Large intestine (tissue), 3 donors: ENCODE measurements at regions not wholly inside any gene's neighbourhood (a gene's known extent, or its start where the extent isn't known, plus 50 kb on each side); places are given as distances from the start of the nearest gene placed in this dataset.

ENCODE experiments used
- DNase-seq, 2 donors: peaks; one replicate each; pipeline versions ENCODE4 v3.0.0 to v3.0.0-alpha.2; 2013
- H3K27ac ChIP-seq: one replicate; pipeline ENCODE4 v1.5.1; 2013; ENCODE audit warnings: low read length
- H3K27me3 ChIP-seq: 2 replicates; pipeline ENCODE4 v1.6.1; 2013; ENCODE audit warnings: low read length; ENCODE audit not compliant: control insufficient read depth, insufficient read depth
- H3K36me3 ChIP-seq: 2 replicates; pipeline ENCODE4 v1.6.1; 2013; ENCODE audit warnings: low read length; ENCODE audit not compliant: control insufficient read depth, insufficient read depth
- H3K4me1 ChIP-seq: one replicate; pipeline ENCODE4 v1.6.1; 2013; ENCODE audit warnings: low read length; ENCODE audit not compliant: control insufficient read depth, insufficient read depth
- H3K4me3 ChIP-seq: one replicate; pipeline ENCODE4 v1.5.1; 2013; ENCODE audit warnings: low read length
- H3K9me3 ChIP-seq: one replicate; pipeline ENCODE4 v1.6.1; 2013; ENCODE audit warnings: mild to moderate bottlenecking, low read depth, low read length, moderate library complexity; ENCODE audit not compliant: control insufficient read depth
- WGBS: methylation state at CpG from one replicate; pipeline ENCODE4 v1.1.5; 2013; ENCODE audit warnings: low lambda C conversion rate; ENCODE audit not compliant: insufficient coverage; 5-methylcytosine and 5-hydroxymethylcytosine counted together

DNA sequence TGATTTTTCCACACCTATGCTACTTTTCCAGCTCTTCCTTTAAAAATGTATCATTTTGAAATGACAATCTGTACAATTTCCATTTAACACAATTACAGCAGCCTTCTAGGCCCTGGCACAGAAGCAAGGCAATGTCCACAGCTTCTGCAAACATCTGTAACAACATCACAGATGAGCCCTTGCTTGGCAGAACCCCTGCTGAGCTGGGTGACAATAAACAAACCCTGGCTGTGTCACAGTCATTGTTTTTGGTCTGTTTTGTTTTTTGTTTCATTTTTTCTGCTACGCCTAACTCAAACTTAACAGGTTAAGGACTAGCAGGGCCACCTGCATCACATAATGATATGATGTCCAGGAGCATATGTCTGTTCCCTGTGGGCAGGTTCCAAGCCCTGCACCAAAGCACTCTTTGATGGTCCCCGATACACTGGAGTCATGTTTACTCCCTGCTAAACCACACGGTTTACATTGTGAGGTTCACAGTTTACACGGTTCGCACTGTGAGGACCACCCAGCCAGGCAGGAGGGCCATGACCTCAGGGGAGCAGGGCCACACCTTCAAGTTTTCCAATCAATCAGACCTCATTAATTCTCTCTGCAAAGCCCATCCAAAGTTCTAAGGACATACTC lies 186.8 kb upstream of the CHRNA7 start:
- H3K36me3 ChIP-seq = no peaks in the 10 kb centered on the region

DNA sequence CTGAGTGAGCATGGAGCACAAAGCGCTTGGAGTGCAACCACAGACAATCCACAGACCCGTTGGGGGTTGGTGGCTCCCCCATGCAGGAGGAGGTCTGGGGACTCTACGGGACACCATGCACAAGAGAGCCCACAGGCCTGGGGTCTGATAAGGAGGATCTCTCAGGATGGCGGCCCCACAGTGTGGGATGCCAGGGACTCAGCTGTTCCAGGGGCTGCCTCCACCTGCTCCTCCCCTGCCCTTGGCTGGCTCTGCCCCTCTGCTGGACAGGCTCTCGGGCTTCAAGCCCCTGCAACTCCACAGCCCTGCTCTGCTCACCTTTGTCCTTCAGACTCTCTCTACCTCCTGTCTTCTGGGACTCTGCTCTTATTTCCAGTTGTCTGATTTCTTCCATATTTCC lies 184.5 kb upstream of the CHRNA7 start:
- Histone ChIP-seq H3K9me3 (no peaks in the 10 kb centered on the region), H3K4me1 (no peaks in the 10 kb centered on the region), H3K36me3 (no peaks in the 10 kb centered on the region), H3K27me3 (no peaks in the 10 kb centered on the region), H3K4me3 (no peak overlapping the region), H3K27ac (no peak overlapping the region)
- no CpG with 5 or more reads among the region's 5 CpGs for WGBS
- no peak for DNase-seq

More for the DNA sequence above, 186.8 kb upstream of the CHRNA7 start:
- H3K27ac ChIP-seq = no peak overlapping the region
- no peak overlapping the region for H3K4me3 ChIP-seq
- H3K27me3 ChIP-seq = no peaks in the 10 kb centered on the region
- no peak for DNase-seq
- H3K9me3 ChIP-seq = no peaks in the 10 kb centered on the region
- WGBS = no CpG with 5 or more reads among the region's 5 CpGs
- H3K4me1 ChIP-seq = no peaks in the 10 kb centered on the region

DNA sequence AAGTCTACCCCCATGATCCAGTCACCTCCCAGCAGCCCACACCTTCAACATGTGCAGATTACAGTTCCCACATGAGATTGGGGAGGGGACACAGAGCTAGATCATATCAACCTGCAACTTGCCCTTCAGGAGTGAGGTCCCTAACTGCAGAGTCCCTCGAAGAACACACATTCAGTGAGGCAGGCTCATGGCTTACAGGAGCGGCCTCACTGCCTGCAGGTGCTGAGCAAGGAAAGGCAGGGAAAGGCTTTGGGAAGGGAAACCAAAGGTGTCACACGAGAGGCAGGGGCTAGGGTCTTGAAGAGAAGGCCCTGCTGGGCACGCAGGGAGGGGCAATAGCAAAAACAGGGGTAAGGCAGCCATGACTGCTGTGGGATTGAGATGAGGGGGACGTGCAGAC lies 182.4 kb upstream of the CHRNA7 start:
- no peaks in the 10 kb centered on the region for H3K9me3 ChIP-seq
- 100% methylated on average over 1 of the region's 5 CpGs for WGBS
- no peak overlapping the region for H3K27ac ChIP-seq
- no peak for DNase-seq
- H3K27me3 ChIP-seq = no peaks in the 10 kb centered on the region
- no peaks in the 10 kb centered on the region for H3K4me1 ChIP-seq
- H3K4me3 ChIP-seq = no peak overlapping the region
- no peaks in the 10 kb centered on the region for H3K36me3 ChIP-seq

DNA sequence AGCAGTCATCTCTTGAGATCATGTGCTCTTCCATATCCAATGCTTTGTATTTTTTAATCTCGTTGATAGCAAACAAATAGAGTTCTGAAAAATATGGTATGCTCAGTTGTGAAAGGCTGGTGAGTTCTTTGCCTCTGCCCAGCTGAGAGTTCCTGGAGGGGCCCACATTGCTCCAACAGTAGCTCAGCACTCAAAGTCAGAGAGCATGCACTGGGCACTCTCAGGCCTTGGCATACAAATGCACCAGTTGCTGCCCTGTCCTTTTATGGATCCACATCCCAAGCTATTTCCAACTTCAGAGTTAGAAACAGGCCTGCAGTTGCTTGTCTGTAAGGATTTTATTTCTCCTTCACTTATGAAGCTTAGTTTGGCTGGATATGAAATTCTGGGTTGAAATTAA lies 181.7 kb upstream of the CHRNA7 start:
- H3K4me1 ChIP-seq = no peaks in the 10 kb centered on the region
- no peak overlapping the region for H3K4me3 ChIP-seq
- WGBS = no CpG with 5 or more reads among the region's 1 CpG
- H3K27ac ChIP-seq = no peak overlapping the region
- no peak for DNase-seq
- no peaks in the 10 kb centered on the region for H3K36me3 ChIP-seq
- no peaks in the 10 kb centered on the region for H3K27me3 ChIP-seq
- no peaks in the 10 kb centered on the region for H3K9me3 ChIP-seq

DNA sequence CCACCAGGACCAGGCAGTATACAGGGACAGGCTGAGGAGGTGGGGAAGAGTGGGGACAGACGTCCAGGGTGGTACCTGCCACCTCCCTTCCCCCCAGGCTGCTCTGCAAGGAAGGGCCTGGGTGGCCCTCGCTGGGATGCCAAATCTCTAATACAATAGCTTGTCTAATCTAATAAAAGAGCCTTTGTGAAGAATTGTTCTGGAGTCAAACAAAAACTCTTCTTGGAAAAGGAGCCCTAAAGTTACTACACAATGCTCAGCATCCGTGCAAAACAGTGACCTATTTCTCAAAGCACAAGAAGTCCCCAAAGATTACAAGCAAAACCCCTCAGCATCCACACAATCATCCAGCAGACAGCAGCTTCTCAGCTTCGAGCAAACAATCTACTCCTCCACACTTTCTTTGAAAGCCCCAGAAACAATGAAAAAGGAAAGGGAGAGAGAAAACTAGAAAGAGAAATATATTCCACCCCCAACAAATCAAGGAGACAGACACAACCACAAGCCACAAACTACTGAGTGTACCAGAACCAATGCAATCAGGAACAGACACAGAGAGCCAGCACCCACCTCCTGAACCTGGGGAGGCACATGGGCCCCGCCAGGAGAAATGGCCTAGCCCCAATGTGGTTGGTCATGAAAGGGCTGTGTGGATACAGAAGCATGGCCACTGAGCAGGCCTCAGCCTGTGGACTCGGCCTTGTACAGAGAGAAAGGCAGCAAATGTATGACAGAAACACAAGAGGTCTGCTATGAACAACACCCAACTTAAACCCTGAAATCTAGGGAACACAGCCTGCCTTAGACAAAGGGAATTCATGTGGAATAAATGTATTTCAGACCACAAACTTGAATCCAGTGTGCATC lies 177.1 kb upstream of the CHRNA7 start:
- H3K4me3 ChIP-seq = no peak overlapping the region
- no peak overlapping the region for H3K27ac ChIP-seq
- H3K36me3 ChIP-seq = no peaks in the 10 kb centered on the region
- no peaks in the 10 kb centered on the region for H3K4me1 ChIP-seq
- 60% methylated on average over 1 of the region's 6 CpGs for WGBS
- no peaks in the 10 kb centered on the region for H3K27me3 ChIP-seq
- H3K9me3 ChIP-seq = no peaks in the 10 kb centered on the region
- no peak for DNase-seq

DNA sequence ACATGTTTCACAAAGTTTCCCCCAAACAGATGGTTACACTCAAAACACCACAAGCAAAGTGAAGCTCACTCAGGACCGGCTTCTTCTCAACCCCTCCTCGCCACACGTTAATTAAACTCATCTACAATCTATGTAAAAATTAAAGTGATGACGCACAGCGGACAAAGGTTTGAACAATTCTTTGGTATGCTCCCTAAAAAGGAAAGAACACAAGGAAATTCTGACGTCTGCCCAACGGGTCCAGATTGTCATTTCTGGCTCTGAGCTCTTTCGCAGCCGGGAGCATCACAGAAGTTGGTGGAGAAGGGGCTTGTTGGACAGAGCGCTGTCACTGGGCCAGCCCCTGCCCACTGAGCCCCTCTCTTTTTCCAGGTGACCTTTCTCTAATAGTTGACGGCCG lies 173.7 kb upstream of the CHRNA7 start:
- Histone ChIP-seq H3K36me3 (no peaks in the 10 kb centered on the region), H3K27me3 (no peaks in the 10 kb centered on the region), H3K27ac (no peak overlapping the region), H3K9me3 (no peaks in the 10 kb centered on the region), H3K4me3 (no peak overlapping the region), H3K4me1 (no peaks in the 10 kb centered on the region)
- no CpG with 5 or more reads among the region's 12 CpGs for WGBS
- no peak for DNase-seq

DNA sequence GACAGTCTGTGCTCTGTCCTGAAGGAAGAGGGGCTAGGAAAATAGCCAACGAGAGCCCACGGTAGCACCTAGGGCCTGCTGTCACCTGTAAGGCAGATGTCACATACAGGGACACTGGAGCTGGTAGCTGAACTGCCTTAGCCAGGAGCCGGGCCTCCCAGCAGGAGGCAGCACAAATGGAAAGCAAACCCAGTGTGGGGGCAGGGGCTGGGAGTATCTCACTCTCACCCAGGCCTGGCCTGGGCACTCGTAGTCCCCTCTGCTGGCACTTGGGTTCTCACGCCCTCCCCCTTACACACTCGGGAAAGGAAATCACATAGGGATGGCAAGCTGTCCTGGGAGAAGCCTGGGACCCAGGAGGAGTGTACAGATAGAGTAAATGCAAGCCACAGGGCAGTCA lies 173.1 kb upstream of the CHRNA7 start:
- no peaks in the 10 kb centered on the region for H3K9me3 ChIP-seq
- no peaks in the 10 kb centered on the region for H3K4me1 ChIP-seq
- H3K36me3 ChIP-seq = no peaks in the 10 kb centered on the region
- H3K27ac ChIP-seq = no peak overlapping the region
- no peaks in the 10 kb centered on the region for H3K27me3 ChIP-seq
- no peak for DNase-seq
- no CpG with 5 or more reads among the region's 6 CpGs for WGBS
- no peak overlapping the region for H3K4me3 ChIP-seq

DNA sequence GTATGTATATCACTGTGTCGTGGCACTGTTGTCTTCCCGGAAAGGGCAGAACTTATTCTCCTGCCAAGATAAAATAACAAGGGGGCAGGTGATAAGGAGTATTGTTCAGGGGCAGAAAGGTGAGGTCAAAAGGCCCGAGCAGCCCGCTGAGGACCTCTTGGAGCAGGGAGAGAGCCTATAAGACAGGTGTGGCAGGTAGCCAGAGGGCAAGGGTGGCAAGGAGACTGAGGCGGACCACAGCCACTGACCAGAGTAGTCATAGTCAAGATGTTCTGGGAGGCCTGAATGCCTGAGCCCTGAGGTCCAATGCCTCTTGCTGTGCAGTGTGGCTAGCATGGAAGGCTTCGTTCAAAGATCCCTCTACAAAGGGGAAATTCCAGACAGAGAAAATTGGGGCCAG lies 172.3 kb upstream of the CHRNA7 start:
- Histone ChIP-seq H3K4me3 (no peak overlapping the region), H3K36me3 (no peaks in the 10 kb centered on the region), H3K27me3 (no peaks in the 10 kb centered on the region), H3K27ac (no peak overlapping the region), H3K4me1 (no peaks in the 10 kb centered on the region), H3K9me3 (no peaks in the 10 kb centered on the region)
- DNase-seq = no peak
- WGBS = no CpG with 5 or more reads among the region's 6 CpGs

DNA sequence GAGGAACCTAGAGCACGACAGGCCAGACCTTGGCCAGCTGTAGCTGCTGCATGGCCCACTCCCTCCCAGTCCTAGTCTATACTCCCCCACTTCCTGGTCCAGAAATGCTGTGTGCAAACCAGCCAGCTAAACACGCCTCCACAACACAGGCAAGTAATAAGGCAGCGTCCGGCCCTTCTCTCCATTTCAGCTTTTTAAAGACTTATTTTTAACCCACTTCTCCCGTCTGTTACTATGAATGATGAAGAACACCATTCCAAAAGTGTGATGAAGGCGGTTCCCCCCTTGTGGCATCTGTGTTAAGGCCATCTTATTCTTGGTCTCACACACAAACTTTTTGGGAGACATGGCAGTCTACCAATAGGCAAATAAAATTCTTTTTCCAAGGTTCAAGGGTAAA lies 164.1 kb upstream of the CHRNA7 start:
- Histone ChIP-seq H3K4me1 (no peaks in the 10 kb centered on the region), H3K27me3 (peaks cover 8% of the 10 kb centered on the region), H3K36me3 (no peaks in the 10 kb centered on the region), H3K9me3 (no peaks in the 10 kb centered on the region), H3K4me3 (no peak overlapping the region), H3K27ac (no peak overlapping the region)
- no peak for DNase-seq
- 50% methylated on average over 2 of the region's 6 CpGs for WGBS

DNA sequence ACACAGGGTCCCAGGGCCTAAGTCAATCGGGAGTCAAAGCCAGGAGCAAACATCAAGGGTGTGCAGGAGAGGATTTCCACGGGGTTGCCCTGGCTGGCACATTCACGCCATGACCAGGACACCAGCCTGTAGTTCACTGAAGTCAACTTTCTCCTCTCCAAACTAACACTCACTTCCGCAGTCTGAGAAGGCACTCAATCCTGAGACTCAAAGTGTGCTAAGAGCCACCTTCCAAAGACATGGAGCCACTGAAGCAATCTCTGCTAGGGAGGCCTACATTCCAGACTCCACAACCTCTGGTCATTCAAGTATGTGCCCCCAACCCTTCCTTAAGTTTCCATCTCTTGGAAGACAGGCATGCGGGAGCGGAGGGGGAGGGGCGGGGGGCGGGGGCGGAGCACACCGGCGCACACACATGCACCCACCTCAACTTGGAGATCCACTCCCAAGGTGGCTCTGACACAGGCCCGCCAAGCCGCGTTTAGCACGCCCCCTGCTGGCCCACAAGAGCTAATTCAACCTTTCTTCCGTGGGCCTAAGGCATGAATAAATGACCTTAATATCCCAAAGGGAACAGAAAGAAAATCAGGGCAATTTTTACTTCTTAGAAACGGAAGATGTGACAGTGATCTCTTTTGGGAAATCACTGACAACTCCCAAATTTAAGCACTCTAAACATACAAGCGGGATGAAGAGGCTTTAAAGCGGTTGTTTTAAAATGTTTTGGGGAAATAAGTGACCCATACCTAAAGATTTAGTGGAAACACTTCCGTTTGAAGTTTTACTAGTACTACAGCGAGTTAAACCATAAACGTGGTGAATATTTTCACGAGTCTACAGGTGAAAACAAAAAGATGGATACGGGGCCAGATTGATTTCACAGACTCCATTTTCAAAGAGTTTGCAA lies 162.5 kb upstream of the CHRNA7 start:
- H3K36me3 ChIP-seq = no peaks in the 10 kb centered on the region
- H3K27me3 ChIP-seq = peaks cover 8% of the 10 kb centered on the region
- no peaks in the 10 kb centered on the region for H3K9me3 ChIP-seq
- H3K4me1 ChIP-seq = no peaks in the 10 kb centered on the region
- no CpG with 5 or more reads among the region's 24 CpGs for WGBS
- no peak overlapping the region for H3K4me3 ChIP-seq
- peak; percentile 25 to 33 for DNase-seq
- no peak overlapping the region for H3K27ac ChIP-seq
